GM18520 (cell line): ENCODE measurements at regions not wholly inside any gene's neighbourhood (a gene's known extent, or its start where the extent isn't known, plus 50 kb on each side); places are given as distances from the start of the nearest gene placed in this dataset.

ENCODE experiments used
- ATAC-seq: cut with Tn5 transposase; IDR thresholded peaks from one replicate; pipeline ENCODE4 v1.9.1; 2021; ENCODE audit not compliant: unreplicated experiment

GRCh38 chr9:107696302-107696701, 206.7 kb upstream of the KLF4 start:
- ATAC-seq: no peak

GRCh38 chr9:107694390-107694789, 204.8 kb upstream of the KLF4 start:
- no peak for ATAC-seq

GRCh38 chr9:107693625-107694326, 204.2 kb upstream of the KLF4 start:
- ATAC-seq: no peak

- no peak for ATAC-seq
Measured at GRCh38 chr9:107691664-107692063, 202.1 kb upstream of the KLF4 start.

GRCh38 chr9:107690021-107690420, 200.5 kb upstream of the KLF4 start:
- no peak for ATAC-seq

GRCh38 chr9:107688728-107689127, 199.2 kb upstream of the KLF4 start:
- no peak for ATAC-seq

- no peak for ATAC-seq
Measured at GRCh38 chr9:107685901-107686300, 196.3 kb upstream of the KLF4 start.

GRCh38 chr9:107685376-107685775, 195.8 kb upstream of the KLF4 start:
- ATAC-seq: no peak

- no peak for ATAC-seq
Measured at GRCh38 chr9:107684224-107684623, 194.7 kb upstream of the KLF4 start.

- no peak for ATAC-seq
Measured at GRCh38 chr9:107683566-107683965, 194.0 kb upstream of the KLF4 start.

- no peak for ATAC-seq
Measured at GRCh38 chr9:107681988-107682387, 192.4 kb upstream of the KLF4 start.

GRCh38 chr9:107675351-107676259, 186.0 kb upstream of the KLF4 start:
- ATAC-seq: no peak

- ATAC-seq: no peak
Measured at GRCh38 chr9:107674721-107675277, 185.2 kb upstream of the KLF4 start.

GRCh38 chr9:107673861-107674720, 184.5 kb upstream of the KLF4 start:
- no peak for ATAC-seq

- ATAC-seq: no peak
Measured at GRCh38 chr9:107671588-107671987, 182.0 kb upstream of the KLF4 start.

GRCh38 chr9:107669422-107669821, 179.9 kb upstream of the KLF4 start:
- no peak for ATAC-seq

- ATAC-seq: no peak
Measured at GRCh38 chr9:107667231-107668070, 177.9 kb upstream of the KLF4 start.

- ATAC-seq: no peak
Measured at GRCh38 chr9:107665057-107665456, 175.5 kb upstream of the KLF4 start.

- no peak for ATAC-seq
Measured at GRCh38 chr9:107660976-107661375, 171.4 kb upstream of the KLF4 start.

GRCh38 chr9:107653263-107653821, 163.8 kb upstream of the KLF4 start:
- ATAC-seq: no peak
